ENCODE measurements at regions not wholly inside any gene's neighbourhood (a gene's known extent, or its start where the extent isn't known, plus 50 kb on each side); places are given as distances from the start of the nearest gene placed in this dataset.
"Not testable (repeated sequence)": the region's sequence is repeated elsewhere in the genome, so short reads cannot be mapped to it uniquely, and the experiment has no call there.

DNA sequence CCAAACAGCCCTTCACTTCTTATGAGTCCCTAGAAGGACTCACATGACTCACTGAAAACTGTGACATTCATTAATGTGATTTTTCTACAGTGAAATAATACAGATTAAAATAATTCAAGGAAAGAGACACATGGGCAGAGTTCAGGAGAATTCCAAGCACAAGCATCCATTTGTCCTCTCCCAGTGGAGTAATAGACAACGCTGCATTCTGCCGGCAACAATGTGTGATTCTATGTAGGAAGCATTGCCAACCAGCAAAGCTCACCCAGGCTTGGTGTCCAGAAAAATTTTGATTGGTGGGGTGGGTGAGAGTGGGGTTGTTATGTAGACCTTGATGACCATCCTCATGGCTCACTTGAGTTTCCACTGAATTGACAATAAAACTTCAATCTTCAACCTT, 123.9 kb downstream of the VPREB1 start:
- H3K4me3 ChIP-seq: no peak overlapping the region
- DNase-seq: no peak
- no peak overlapping the region for H3K27ac ChIP-seq
- H3K9me3 ChIP-seq: no peaks in the 10 kb centered on the region
- H3K36me3 ChIP-seq: no peaks in the 10 kb centered on the region
- H3K4me1 ChIP-seq: no peaks in the 10 kb centered on the region
- TF ChIP-seq CTCF (IDR thresholded peaks at IDR 0.05) (no peak), POLR2A (IDR thresholded peaks at IDR 0.05) (no peak)
- H3K27me3 ChIP-seq: no peaks in the 10 kb centered on the region

- peak overlapping the region in 2 of 4 donors; percentile 46 to 74 for H3K27ac ChIP-seq
- TF ChIP-seq CTCF (IDR thresholded peaks at IDR 0.05): peak in 3 of 6 experiments; percentile 2 to 22 (median 16)
- DNase-seq: peak in 2 of 3 donors; percentile 87
- not testable (repeated sequence) for H3K9me3 ChIP-seq, H3K36me3 ChIP-seq, H3K4me1 ChIP-seq, H3K27me3 ChIP-seq, H3K4me3 ChIP-seq
Measured at GRCh38 chr22:22369219-22369963, 124.8 kb downstream of the VPREB1 start.

DNA sequence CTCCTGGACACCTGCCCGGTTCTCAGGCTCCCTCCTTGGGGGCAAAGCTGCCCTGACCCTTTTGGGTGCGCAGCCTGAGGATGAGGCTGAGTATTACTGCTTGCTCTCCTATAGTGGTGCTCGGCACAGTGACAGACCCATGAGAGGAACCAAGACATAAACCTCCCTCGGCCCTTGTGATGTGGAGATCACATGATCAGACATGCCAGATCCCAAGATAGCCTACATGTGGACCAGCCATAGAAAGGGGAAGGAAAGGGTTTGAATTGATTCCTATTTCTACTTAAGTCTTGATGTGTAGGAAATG, 125.3 kb downstream of the VPREB1 start:
- no peaks in the 10 kb centered on the region for H3K27me3 ChIP-seq
- no peak overlapping the region for H3K4me3 ChIP-seq
- no peaks in the 10 kb centered on the region for H3K4me1 ChIP-seq
- no peaks in the 10 kb centered on the region for H3K36me3 ChIP-seq
- peak overlapping the region in 2 of 4 donors; percentile 46 to 74 for H3K27ac ChIP-seq
- DNase-seq: peak in 2 of 3 donors; percentile 54 to 63
- H3K9me3 ChIP-seq: no peaks in the 10 kb centered on the region
- TF ChIP-seq CTCF (IDR thresholded peaks at IDR 0.05) (no peak), POLR2A (IDR thresholded peaks at IDR 0.05) (no peak)

DNA sequence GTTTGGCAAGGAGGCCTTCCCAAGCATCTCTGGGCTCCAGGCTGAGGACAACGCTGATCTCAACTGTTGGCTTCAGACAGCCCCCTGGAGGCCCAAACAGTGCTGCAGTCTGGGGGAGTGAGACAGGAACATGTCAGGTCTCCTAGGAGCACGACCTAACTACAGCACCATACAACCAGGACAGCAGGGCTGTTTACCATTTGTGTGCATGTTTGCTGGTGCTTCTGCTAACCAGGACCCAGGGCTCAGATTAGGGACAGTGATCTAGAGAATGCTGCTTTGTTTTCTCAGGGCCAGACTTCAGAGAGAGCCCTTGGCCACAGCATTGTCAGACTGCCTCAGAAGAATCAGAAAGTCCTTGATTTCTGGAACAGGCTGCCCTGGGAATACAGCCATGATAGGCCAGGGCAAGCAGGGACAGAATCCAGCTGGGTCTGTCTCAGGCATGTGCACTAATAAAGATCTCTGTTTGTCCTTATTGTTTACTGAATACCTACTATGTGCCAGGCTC, 126.5 kb downstream of the VPREB1 start:
- DNase-seq: no peak
- Histone ChIP-seq H3K4me1 (no peaks in the 10 kb centered on the region), H3K27me3 (no peaks in the 10 kb centered on the region), H3K27ac (no peak overlapping the region), H3K4me3 (no peak overlapping the region), H3K9me3 (no peaks in the 10 kb centered on the region), H3K36me3 (no peaks in the 10 kb centered on the region)
- TF ChIP-seq POLR2A (IDR thresholded peaks at IDR 0.05) (no peak), CTCF (IDR thresholded peaks at IDR 0.05) (no peak)

- no peaks in the 10 kb centered on the region for H3K9me3 ChIP-seq
- H3K27ac ChIP-seq: no peak overlapping the region
- DNase-seq: no peak
- no peak overlapping the region for H3K4me3 ChIP-seq
- no peaks in the 10 kb centered on the region for H3K27me3 ChIP-seq
- TF ChIP-seq CTCF (IDR thresholded peaks at IDR 0.05) (no peak), POLR2A (IDR thresholded peaks at IDR 0.05) (no peak)
- no peaks in the 10 kb centered on the region for H3K36me3 ChIP-seq
- no peaks in the 10 kb centered on the region for H3K4me1 ChIP-seq
Measured at GRCh38 chr22:22372086-22372485, 127.5 kb downstream of the VPREB1 start.
